Gastrocnemius medialis (tissue), 4 donors: ENCODE measurements at regions not wholly inside any gene's neighbourhood (a gene's known extent, or its start where the extent isn't known, plus 50 kb on each side); places are given as distances from the start of the nearest gene placed in this dataset.

Experiments used
- ATAC-seq, 2 donors: fragments of 150-250 bp; one replicate each; pipeline ENCODE4 v1.9.1; 2016
- DNase-seq, 2 donors: peaks; one replicate each; pipeline ENCODE4 v3.0.0-alpha.2; 2019
- H3K27ac ChIP-seq, 4 donors: fragments of 200-600 bp; sonication (generic); 1 replicate in 1 of 4; 2 replicates in 3 of 4; pipeline ENCODE4 v1.5.1; 2016 to 2018; ENCODE audit warnings: mild to moderate bottlenecking in 2 of 4, moderate library complexity in 1 of 4
- H3K27me3 ChIP-seq, 3 donors: fragments of 200-600 bp; sonication (generic) in 2 of 3; 1 replicate in 1 of 3; 2 replicates in 2 of 3; pipeline versions ENCODE4 v1.5.1 to v1.6.0; 2016 to 2019; ENCODE audit warnings: mild to moderate bottlenecking in 1 of 3, moderate library complexity in 1 of 3
- H3K36me3 ChIP-seq, 2 donors: fragments of 200-600 bp; sonication (generic) in 1 of 2; one replicate each; pipeline ENCODE4 v1.5.1; 2017 to 2018
- H3K4me1 ChIP-seq, 2 donors: fragments of 200-600 bp; sonication (generic) in 1 of 2; one replicate each; pipeline ENCODE4 v1.5.1; 2016 to 2017; ENCODE audit warnings: mild to moderate bottlenecking in 2 of 2
- H3K4me3 ChIP-seq, 4 donors: fragments of 200-600 bp; sonication (generic) in 3 of 4; 1 replicate in 1 of 4; 2 replicates in 3 of 4; pipeline ENCODE4 v1.5.1; 2016 to 2019; ENCODE audit warnings: mild to moderate bottlenecking in 2 of 4
- H3K9me3 ChIP-seq, 3 donors: fragments of 200-600 bp; sonication (generic) in 2 of 3; 1 replicate in 1 of 3; 2 replicates in 2 of 3; pipeline ENCODE4 v1.5.1; 2016 to 2019
- CTCF ChIP-seq, 5 experiments: fragments of 450-650 bp in 3 of 5; fragments of 200-600 bp in 2 of 5; sonication (generic) in 2 of 5; IDR thresholded peaks in 4 of 5; conservative IDR thresholded peaks in 1 of 5; 1 replicate in 4 of 5; 2 replicates in 1 of 5; pipeline ENCODE4 v1.5.1; 2016 to 2019; ENCODE audit warnings: antibody characterized with exemption in 5 of 5, mild to moderate bottlenecking in 3 of 5, moderate library complexity in 3 of 5
- POLR2A ChIP-seq, 2 donors: fragments of 450-650 bp; IDR thresholded peaks; one replicate each; pipeline ENCODE4 v1.6.1; 2017; ENCODE audit warnings: antibody characterized with exemption in 2 of 2, mild to moderate bottlenecking in 2 of 2, moderate library complexity in 2 of 2
- in situ Hi-C, 4 donors: fragments of 200-750 bp; cut with MboI; loops; one replicate each; pipeline versions ENCODE4 v1.15.0 to v1.8.0; 2017; ENCODE audit warnings: low sequenced_read_pairs in 4 of 4
- intact Hi-C: fragments of 100-400 bp; cut with DNase I; formaldehyde crosslinking; loops from one replicate; pipeline ENCODE4 v1.15.1; 2023; ENCODE audit warnings: low total_unique reads

- no peaks in the 10 kb centered on the region for H3K27me3 ChIP-seq
- ATAC-seq (no peak), DNase-seq (no peak)
- H3K4me1 ChIP-seq, result no peaks in the 10 kb centered on the region
- no peaks in the 10 kb centered on the region for H3K36me3 ChIP-seq
- H3K4me3 ChIP-seq, result no peak overlapping the region
- intact Hi-C loops (no loop called here), in situ Hi-C loops (no loop called here)
- no peak overlapping the region for H3K27ac ChIP-seq
- no peak for TF ChIP-seq CTCF (IDR thresholded peaks at IDR 0.05 in 4 of 5, conservative IDR thresholded peaks at IDR 0.05 in 1 of 5)
- no peak for TF ChIP-seq POLR2A (IDR thresholded peaks at IDR 0.05)
- H3K9me3 ChIP-seq, result no peaks in the 10 kb centered on the region
Measured at GRCh38 chr14:28083389-28083788, 683.2 kb upstream of the FOXG1 start.

- H3K36me3 ChIP-seq, result no peaks in the 10 kb centered on the region
- ATAC-seq (no peak), DNase-seq (no peak)
- intact Hi-C loops (no loop called here), in situ Hi-C loops (no loop called here)
- H3K27ac ChIP-seq, result no peak overlapping the region
- H3K4me3 ChIP-seq, result no peak overlapping the region
- H3K4me1 ChIP-seq, result no peaks in the 10 kb centered on the region
- H3K9me3 ChIP-seq, result no peaks in the 10 kb centered on the region
- no peak for TF ChIP-seq CTCF (IDR thresholded peaks at IDR 0.05 in 4 of 5, conservative IDR thresholded peaks at IDR 0.05 in 1 of 5)
- TF ChIP-seq POLR2A (IDR thresholded peaks at IDR 0.05), result no peak
- H3K27me3 ChIP-seq, result no peaks in the 10 kb centered on the region
Measured at GRCh38 chr14:28088125-28088524, 678.5 kb upstream of the FOXG1 start.

- no peaks in the 10 kb centered on the region for H3K36me3 ChIP-seq
- in situ Hi-C loops, result no loop called here
- TF ChIP-seq CTCF (IDR thresholded peaks at IDR 0.05 in 4 of 5, conservative IDR thresholded peaks at IDR 0.05 in 1 of 5), result no peak
- TF ChIP-seq POLR2A (IDR thresholded peaks at IDR 0.05), result no peak
Measured at GRCh38 chr14:28097585-28097984, 669.0 kb upstream of the FOXG1 start.

GRCh38 chr14:28098856-28099255, 667.7 kb upstream of the FOXG1 start:
- no peak for DNase-seq
- no peak for TF ChIP-seq CTCF (IDR thresholded peaks at IDR 0.05 in 4 of 5, conservative IDR thresholded peaks at IDR 0.05 in 1 of 5)
- TF ChIP-seq POLR2A (IDR thresholded peaks at IDR 0.05), result no peak
- H3K4me3 ChIP-seq, result no peak overlapping the region
- H3K27ac ChIP-seq, result no peak overlapping the region
- intact Hi-C loops (no loop called here), in situ Hi-C loops (no loop called here)
- ATAC-seq, result no peak
- H3K36me3 ChIP-seq, result no peaks in the 10 kb centered on the region
- H3K4me1 ChIP-seq, result no peaks in the 10 kb centered on the region
- H3K27me3 ChIP-seq, result no peaks in the 10 kb centered on the region
- no peaks in the 10 kb centered on the region for H3K9me3 ChIP-seq

More at GRCh38 chr14:28097585-28097984, 669.0 kb upstream of the FOXG1 start:
- no peak overlapping the region for H3K27ac ChIP-seq
- no peaks in the 10 kb centered on the region for H3K9me3 ChIP-seq
- H3K27me3 ChIP-seq, result no peaks in the 10 kb centered on the region
- intact Hi-C loops, result no loop called here
- DNase-seq, result no peak
- ATAC-seq, result no peak
- H3K4me1 ChIP-seq, result no peaks in the 10 kb centered on the region
- H3K4me3 ChIP-seq, result no peak overlapping the region

GRCh38 chr14:28102001-28102400, 664.6 kb upstream of the FOXG1 start:
- ATAC-seq (no peak), DNase-seq (no peak)
- Histone ChIP-seq H3K27me3 (no peaks in the 10 kb centered on the region), H3K36me3 (no peaks in the 10 kb centered on the region), H3K27ac (no peak overlapping the region), H3K4me1 (no peaks in the 10 kb centered on the region), H3K4me3 (no peak overlapping the region), H3K9me3 (no peaks in the 10 kb centered on the region)
- no peak for TF ChIP-seq POLR2A (IDR thresholded peaks at IDR 0.05)
- TF ChIP-seq CTCF (IDR thresholded peaks at IDR 0.05 in 4 of 5, conservative IDR thresholded peaks at IDR 0.05 in 1 of 5), result no peak
- intact Hi-C loops (no loop called here), in situ Hi-C loops (no loop called here)
